Smooth muscle cell (in vitro differentiated cells): ENCODE measurements at regions not wholly inside any gene's neighbourhood (a gene's known extent, or its start where the extent isn't known, plus 50 kb on each side); places are given as distances from the start of the nearest gene placed in this dataset.

Experiments used
- DNase-seq: peaks from one replicate; lab custom pipeline; 2025; ENCODE audit not compliant: unreplicated experiment; lab: John Stamatoyannopoulos, UW
- H2AFZ ChIP-seq: fragments of 200-600 bp; sonication (generic); 2 replicates; pipeline ENCODE4 v1.6.0; 2016; ENCODE audit warnings: antibody characterized with exemption, low read depth, mild to moderate bottlenecking
- H3F3A ChIP-seq: fragments of 200-600 bp; sonication (generic); 2 replicates; pipeline ENCODE4 v1.6.0; 2017; ENCODE audit warnings: antibody characterized with exemption, low read depth
- H3K27ac ChIP-seq: fragments of 200-600 bp; sonication (generic); 2 replicates; pipeline ENCODE4 v1.5.1; 2016; ENCODE audit warnings: low read depth, mild to moderate bottlenecking
- H3K27me3 ChIP-seq: fragments of 200-600 bp; sonication (generic); 2 replicates; pipeline ENCODE4 v1.6.1; 2016; ENCODE audit warnings: low read depth, mild to moderate bottlenecking
- H3K36me3 ChIP-seq: fragments of 200-600 bp; sonication (generic); 2 replicates; pipeline ENCODE4 v1.5.1; 2016; ENCODE audit warnings: low read depth
- H3K4me1 ChIP-seq: fragments of 200-600 bp; sonication (generic); 2 replicates; pipeline ENCODE4 v1.5.1; 2016; ENCODE audit warnings: low read depth
- H3K4me2 ChIP-seq: fragments of 200-600 bp; sonication (generic); 2 replicates; pipeline ENCODE4 v1.6.0; 2016; ENCODE audit warnings: mild to moderate bottlenecking
- H3K4me3 ChIP-seq: fragments of 200-600 bp; sonication (generic); 2 replicates; pipeline ENCODE4 v1.5.1; 2016; ENCODE audit warnings: mild to moderate bottlenecking
- H3K79me2 ChIP-seq: fragments of 200-600 bp; sonication (generic); 2 replicates; pipeline ENCODE4 v1.6.0; 2016; ENCODE audit warnings: low read depth, mild to moderate bottlenecking
- H3K9ac ChIP-seq: fragments of 200-600 bp; sonication (generic); 2 replicates; pipeline ENCODE4 v1.6.0; 2016; ENCODE audit warnings: low read depth
- H3K9me3 ChIP-seq: fragments of 200-600 bp; sonication (generic); replicated peaks from 2 replicates; pipeline ENCODE4 v1.5.1; 2016; ENCODE audit warnings: low read depth
- H4K20me1 ChIP-seq: fragments of 200-600 bp; sonication (generic); 2 replicates; pipeline ENCODE4 v1.6.0; 2016; ENCODE audit warnings: low read depth
- CTCF ChIP-seq: fragments of 200-600 bp; sonication (generic); IDR thresholded peaks from 2 replicates; pipeline ENCODE4 v1.5.1; 2017; ENCODE audit warnings: borderline replicate concordance, mild to moderate bottlenecking, antibody characterized with exemption; ENCODE audit not compliant: insufficient read depth, poor library complexity, severe bottlenecking
- WGBS: methylation state at CpG from one replicate; pipeline ENCODE4 v1.1.7; 2016; ENCODE audit warnings: low lambda C conversion rate; 5-methylcytosine and 5-hydroxymethylcytosine counted together

GRCh38 chr12:91940826-91941570 is 204.6 kb downstream of the BTG1 start:
- H2AFZ ChIP-seq, result no peak overlapping the region
- 50% methylated on average over 1 of the region's 1 CpG for WGBS
- no peak overlapping the region for H3K9ac ChIP-seq
- H3K27me3 ChIP-seq, result no peaks in the 10 kb centered on the region
- H3K9me3 ChIP-seq, result no peaks in the 10 kb centered on the region
- H3K4me2 ChIP-seq, result no peak overlapping the region
- H3K4me1 ChIP-seq, result no peaks in the 10 kb centered on the region
- DNase-seq, result no peak
- H3K36me3 ChIP-seq, result no peaks in the 10 kb centered on the region
- no peaks in the 10 kb centered on the region for H4K20me1 ChIP-seq
- H3K79me2 ChIP-seq, result no peaks in the 10 kb centered on the region
- H3K27ac ChIP-seq, result no peak overlapping the region
- no peak for TF ChIP-seq CTCF
- no peaks in the 10 kb centered on the region for H3F3A ChIP-seq
- no peak overlapping the region for H3K4me3 ChIP-seq

- 85% methylated on average over 1 of the region's 1 CpG for WGBS
- Histone ChIP-seq H3K4me1 (no peaks in the 10 kb centered on the region), H3K4me2 (no peak overlapping the region), H3F3A (no peaks in the 10 kb centered on the region), H3K4me3 (no peak overlapping the region), H3K79me2 (no peaks in the 10 kb centered on the region), H3K9ac (no peak overlapping the region), H3K27me3 (no peaks in the 10 kb centered on the region), H3K36me3 (no peaks in the 10 kb centered on the region), H3K9me3 (no peaks in the 10 kb centered on the region), H3K27ac (no peak overlapping the region), H4K20me1 (no peaks in the 10 kb centered on the region), H2AFZ (no peak overlapping the region)
- no peak for TF ChIP-seq CTCF
- DNase-seq, result no peak
Observed at GRCh38 chr12:91940322-91940721, 205.3 kb downstream of the BTG1 start.

- WGBS, result 78% methylated on average over 1 of the region's 1 CpG
- no peak overlapping the region for H3K4me2 ChIP-seq
- H3K9ac ChIP-seq, result no peak overlapping the region
- no peak overlapping the region for H3K27ac ChIP-seq
- no peaks in the 10 kb centered on the region for H3K27me3 ChIP-seq
- H3K79me2 ChIP-seq, result no peaks in the 10 kb centered on the region
- H3K9me3 ChIP-seq, result no peaks in the 10 kb centered on the region
- no peaks in the 10 kb centered on the region for H4K20me1 ChIP-seq
- H2AFZ ChIP-seq, result peak overlapping the region; percentile 47
- H3K4me3 ChIP-seq, result no peak overlapping the region
- no peaks in the 10 kb centered on the region for H3K4me1 ChIP-seq
- DNase-seq, result no peak
- H3F3A ChIP-seq, result no peaks in the 10 kb centered on the region
- no peak for TF ChIP-seq CTCF
- H3K36me3 ChIP-seq, result no peaks in the 10 kb centered on the region
Observed at GRCh38 chr12:91937706-91938105, 207.9 kb downstream of the BTG1 start.

DNA sequence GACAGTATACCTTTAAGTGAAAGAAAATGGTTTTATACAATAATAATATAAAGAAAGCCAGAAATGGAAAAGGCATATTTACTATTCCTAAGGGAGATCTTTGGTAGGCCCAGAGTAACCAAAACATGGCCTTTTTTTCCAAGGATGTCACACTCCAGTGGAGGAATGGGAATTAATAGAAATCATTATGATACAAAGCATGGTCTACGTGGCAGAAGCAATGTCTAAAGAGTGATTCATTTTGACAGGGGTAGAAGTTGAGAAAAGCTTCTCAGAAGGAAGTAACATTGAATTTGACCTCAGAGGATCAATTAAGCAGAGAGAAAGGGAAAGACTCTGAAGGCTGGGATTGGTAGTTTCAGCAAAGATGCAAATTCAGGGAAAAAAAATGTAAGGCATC is 208.6 kb downstream of the BTG1 start:
- Histone ChIP-seq H3K79me2 (no peaks in the 10 kb centered on the region), H3K4me2 (no peak overlapping the region), H3K4me1 (no peaks in the 10 kb centered on the region), H3F3A (no peaks in the 10 kb centered on the region), H4K20me1 (no peaks in the 10 kb centered on the region), H3K27ac (peak overlapping the region; percentile 16), H3K9ac (no peak overlapping the region), H2AFZ (no peak overlapping the region), H3K9me3 (no peaks in the 10 kb centered on the region), H3K27me3 (no peaks in the 10 kb centered on the region), H3K4me3 (no peak overlapping the region), H3K36me3 (no peaks in the 10 kb centered on the region)
- DNase-seq, result no peak
- no peak for TF ChIP-seq CTCF
- 79% methylated on average over 1 of the region's 1 CpG for WGBS
